Lower lobe of right lung (tissue), 2 donors: ENCODE measurements at regions not wholly inside any gene's neighbourhood (a gene's known extent, or its start where the extent isn't known, plus 50 kb on each side); places are given as distances from the start of the nearest gene placed in this dataset.
"Not testable (repeated sequence)": the region's sequence is repeated elsewhere in the genome, so short reads cannot be mapped to it uniquely, and the experiment has no call there.

ENCODE experiments used
- ATAC-seq, 2 donors: fragments of 200-7000 bp; cut with Tn5 transposase; one replicate each; pipeline ENCODE4 v1.9.1; 2020 to 2022; ENCODE audit warnings: mild to moderate bottlenecking in 2 of 2, moderate library complexity in 2 of 2
- DNase-seq: peaks from one replicate; pipeline ENCODE4 v3.0.0-alpha.2; 2020
- H3K27ac ChIP-seq: fragments of 200-600 bp; one replicate; pipeline ENCODE4 v1.8.0; 2022
- H3K27me3 ChIP-seq: fragments of 200-600 bp; one replicate; pipeline ENCODE4 v1.8.0; 2022; ENCODE audit warnings: low read depth
- H3K36me3 ChIP-seq: fragments of 200-600 bp; one replicate; pipeline ENCODE4 v1.8.0; 2022; ENCODE audit warnings: mild to moderate bottlenecking
- H3K4me1 ChIP-seq: fragments of 200-600 bp; one replicate; pipeline ENCODE4 v1.8.0; 2022
- H3K4me3 ChIP-seq: fragments of 200-600 bp; one replicate; pipeline ENCODE4 v1.8.0; 2022; ENCODE audit warnings: mild to moderate bottlenecking
- H3K9me3 ChIP-seq: fragments of 200-600 bp; one replicate; pipeline ENCODE4 v1.8.0; 2022
- CTCF ChIP-seq: fragments of 200-600 bp; IDR thresholded peaks from one replicate; pipeline ENCODE4 v1.8.0; 2022; ENCODE audit warnings: antibody characterized with exemption, mild to moderate bottlenecking
- intact Hi-C: fragments of 100-400 bp; cut with DNase I; formaldehyde crosslinking; loops from one replicate; pipeline ENCODE4 v1.11.0; 2022
- donor health status: DM: no; HTN: yes; CAD: no; lungs with severe emphysema.

DNA sequence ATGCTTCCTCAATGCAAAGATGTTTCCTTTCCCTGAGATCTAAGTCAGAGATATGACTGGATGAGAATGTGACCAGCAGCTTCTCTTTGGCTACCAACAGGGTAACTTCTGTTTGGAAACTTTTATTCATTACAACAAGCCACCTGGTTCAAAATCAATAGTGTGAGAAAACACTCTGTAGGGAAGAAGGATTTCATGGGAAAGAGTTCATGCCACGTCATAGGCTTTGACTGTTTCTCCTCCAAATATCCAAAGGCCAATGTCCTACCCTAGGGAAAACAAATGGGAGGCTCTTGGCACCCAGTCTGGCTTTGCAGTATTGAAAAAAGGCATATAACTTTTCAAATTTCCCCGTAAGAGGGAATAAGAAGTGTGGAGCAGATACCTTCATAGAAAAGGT lies 245.5 kb downstream of the FNDC1 start:
- Histone ChIP-seq H3K36me3 (no peaks in the 10 kb centered on the region), H3K27me3 (no peaks in the 10 kb centered on the region), H3K27ac (no peak overlapping the region), H3K4me1 (no peaks in the 10 kb centered on the region), H3K4me3 (no peak overlapping the region), H3K9me3 (peaks cover 13% of the 10 kb centered on the region)
- no peak for TF ChIP-seq CTCF
- intact Hi-C loops = no loop called here
- DNase-seq = no peak
- no peak for ATAC-seq

DNA sequence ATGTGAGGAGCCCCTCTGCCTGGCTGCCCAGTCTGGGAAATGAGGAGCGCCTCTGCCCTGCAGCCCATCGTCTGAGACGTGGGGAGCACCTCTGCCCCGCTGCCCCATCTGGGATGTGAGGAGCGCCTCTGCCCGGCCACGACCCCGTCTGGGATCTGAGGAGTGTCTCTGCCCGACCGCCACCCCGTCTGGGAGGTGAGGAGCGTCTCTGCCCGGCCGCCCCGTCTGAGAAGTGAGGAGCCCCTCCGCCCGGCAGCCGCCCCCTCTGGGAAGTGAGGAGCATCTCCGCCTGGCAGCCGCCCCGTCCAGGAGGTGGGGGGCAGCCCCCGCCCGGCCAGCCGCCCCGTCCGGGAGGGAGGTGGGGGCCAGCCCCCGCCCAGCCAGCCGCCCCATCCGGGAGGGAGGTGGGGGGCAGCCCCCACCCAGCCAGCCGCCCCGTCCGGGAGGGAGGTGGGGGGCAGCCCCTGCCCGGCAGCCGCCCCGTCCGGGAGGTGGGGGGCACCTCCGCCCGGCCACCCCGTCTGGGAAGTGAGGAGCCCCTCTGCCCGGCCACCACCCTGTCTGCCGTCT lies 238.1 kb downstream of the FNDC1 start:
- intact Hi-C loops, H3K9me3 ChIP-seq, H3K27me3 ChIP-seq, H3K4me3 ChIP-seq, DNase-seq, H3K4me1 ChIP-seq, ATAC-seq, H3K27ac ChIP-seq, H3K36me3 ChIP-seq: not testable (repeated sequence)

GRCh38 chr6:159404296-159404695 lies 235.1 kb downstream of the FNDC1 start:
- intact Hi-C loops = no loop called here
- TF ChIP-seq CTCF = no peak
- DNase-seq (no peak), ATAC-seq (no peak)
- Histone ChIP-seq H3K27ac (no peak overlapping the region), H3K4me1 (no peaks in the 10 kb centered on the region), H3K36me3 (no peaks in the 10 kb centered on the region), H3K4me3 (no peak overlapping the region), H3K27me3 (peaks cover 5% of the 10 kb centered on the region), H3K9me3 (no peaks in the 10 kb centered on the region)

GRCh38 chr6:159400826-159401225 lies 231.6 kb downstream of the FNDC1 start:
- no peaks in the 10 kb centered on the region for H3K4me1 ChIP-seq
- peaks cover 5% of the 10 kb centered on the region for H3K27me3 ChIP-seq
- H3K27ac ChIP-seq = no peak overlapping the region
- H3K36me3 ChIP-seq = no peaks in the 10 kb centered on the region
- H3K4me3 ChIP-seq = no peak overlapping the region
- H3K9me3 ChIP-seq = no peaks in the 10 kb centered on the region
- no peak for TF ChIP-seq CTCF
- DNase-seq (no peak), ATAC-seq (no peak)
- intact Hi-C loops = no loop called here

GRCh38 chr6:159399751-159400221 lies 230.6 kb downstream of the FNDC1 start:
- intact Hi-C loops = no loop called here

DNA sequence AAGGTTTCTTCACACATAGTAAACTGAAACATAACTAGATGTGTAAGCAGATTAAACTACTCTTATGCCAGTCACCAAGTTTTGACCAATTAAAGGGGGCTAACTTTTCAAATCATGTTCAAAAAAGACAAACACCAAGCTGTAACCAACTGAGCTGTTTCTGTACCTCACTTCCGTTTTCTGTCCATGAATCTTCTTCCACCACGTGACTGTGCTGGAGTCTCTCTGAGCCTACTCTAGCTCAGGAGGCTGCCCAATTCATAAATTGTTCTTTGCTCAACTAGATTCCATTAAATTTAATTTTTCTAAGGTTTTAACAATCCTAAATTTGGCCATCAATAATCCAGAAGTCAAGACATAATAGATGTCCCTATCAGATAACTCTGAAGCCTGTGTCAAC lies 229.4 kb downstream of the FNDC1 start:
- no peak for ATAC-seq
- TF ChIP-seq CTCF = no peak
- no peaks in the 10 kb centered on the region for H3K36me3 ChIP-seq
- DNase-seq = no peak
- H3K4me1 ChIP-seq = no peaks in the 10 kb centered on the region
- no peak overlapping the region for H3K27ac ChIP-seq
- intact Hi-C loops = no loop called here
- no peak overlapping the region for H3K4me3 ChIP-seq
- no peaks in the 10 kb centered on the region for H3K9me3 ChIP-seq
- H3K27me3 ChIP-seq = peaks cover 5% of the 10 kb centered on the region

More at GRCh38 chr6:159399751-159400221, 230.6 kb downstream of the FNDC1 start:
- no peak overlapping the region for H3K4me3 ChIP-seq
- no peak overlapping the region for H3K27ac ChIP-seq
- TF ChIP-seq CTCF = no peak
- DNase-seq (no peak), ATAC-seq (no peak)
- H3K36me3 ChIP-seq = no peaks in the 10 kb centered on the region
- no peaks in the 10 kb centered on the region for H3K9me3 ChIP-seq
- peaks cover 5% of the 10 kb centered on the region for H3K27me3 ChIP-seq
- no peaks in the 10 kb centered on the region for H3K4me1 ChIP-seq
